Embryonic facial prominence (tissue), 1 donor: ENCODE measurements at regions not wholly inside any gene's neighbourhood (a gene's known extent, or its start where the extent isn't known, plus 50 kb on each side); places are given as distances from the start of the nearest gene placed in this dataset.
"Not testable (repeated sequence)": the region's sequence is repeated elsewhere in the genome, so short reads cannot be mapped to it uniquely, and the experiment has no call there.

Source experiments
- DNase-seq: peaks from one replicate; pipeline ENCODE4 v3.0.0-alpha.2; 2016; ENCODE audit errors: extremely low spot score

- DNase-seq: no peak
Observed at GRCh38 chr2:128613876-128614275, 295.2 kb upstream of the HS6ST1 start.

GRCh38 chr2:128614907-128615306 is 296.2 kb upstream of the HS6ST1 start:
- DNase-seq: not testable (repeated sequence)

- no peak for DNase-seq
Observed at GRCh38 chr2:128615571-128615970, 296.9 kb upstream of the HS6ST1 start.

- DNase-seq: no peak
Observed at GRCh38 chr2:128617029-128617590, 298.4 kb upstream of the HS6ST1 start.

- no peak for DNase-seq
Observed at GRCh38 chr2:128617661-128618060, 299.0 kb upstream of the HS6ST1 start.

- no peak for DNase-seq
Observed at GRCh38 chr2:128618642-128619041, 300.0 kb upstream of the HS6ST1 start.

- DNase-seq: no peak
Observed at GRCh38 chr2:128619471-128620325, 301.0 kb upstream of the HS6ST1 start.

- no peak for DNase-seq
Observed at GRCh38 chr2:128621074-128621473, 302.4 kb upstream of the HS6ST1 start.

GRCh38 chr2:128622371-128622770 is 303.7 kb upstream of the HS6ST1 start:
- no peak for DNase-seq

GRCh38 chr2:128622955-128623620 is 304.4 kb upstream of the HS6ST1 start:
- no peak for DNase-seq

- peak; percentile 79 for DNase-seq
Observed at GRCh38 chr2:128623776-128624761, 305.4 kb upstream of the HS6ST1 start.

- no peak for DNase-seq
Observed at GRCh38 chr2:128624956-128625355, 306.3 kb upstream of the HS6ST1 start.

GRCh38 chr2:128625421-128625820 is 306.8 kb upstream of the HS6ST1 start:
- DNase-seq: no peak

GRCh38 chr2:128625963-128626759 is 307.5 kb upstream of the HS6ST1 start:
- DNase-seq: no peak

GRCh38 chr2:128626760-128627511 is 308.3 kb upstream of the HS6ST1 start:
- no peak for DNase-seq

GRCh38 chr2:128628206-128628605 is 309.5 kb upstream of the HS6ST1 start:
- DNase-seq: no peak

- no peak for DNase-seq
Observed at GRCh38 chr2:128628996-128629395, 310.3 kb upstream of the HS6ST1 start.

- DNase-seq: no peak
Observed at GRCh38 chr2:128630974-128631697, 312.5 kb upstream of the HS6ST1 start.
